ENCODE measurements at regions not wholly inside any gene's neighbourhood (a gene's known extent, or its start where the extent isn't known, plus 50 kb on each side); places are given as distances from the start of the nearest gene placed in this dataset.

DNA sequence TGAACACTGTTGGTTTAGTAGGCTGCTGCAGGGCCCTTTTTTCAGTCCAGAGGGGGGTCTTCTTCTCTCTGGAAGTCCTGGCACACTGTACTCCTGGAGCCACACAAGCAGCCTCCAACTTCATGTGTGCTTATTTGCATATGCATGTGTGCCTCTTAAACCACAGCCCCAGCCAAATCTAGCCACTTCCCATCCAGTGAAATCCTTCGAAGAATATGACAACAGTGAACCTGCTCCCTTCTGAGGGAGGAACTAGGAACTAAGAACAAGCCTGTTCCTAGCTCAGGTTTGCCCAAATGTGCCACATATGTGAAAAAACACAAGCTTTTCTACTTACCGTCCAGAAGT is 348.5 kb downstream of the FOXO1 start (continued):
- TF ChIP-seq ZNF274 (IDR thresholded peaks at IDR 0.05; ENCODE audit: borderline replicate concordance, low read depth, low read length) (no peak), MGA (IDR thresholded peaks at IDR 0.05) (no peak)
- TF ChIP-seq, protein P1, sequence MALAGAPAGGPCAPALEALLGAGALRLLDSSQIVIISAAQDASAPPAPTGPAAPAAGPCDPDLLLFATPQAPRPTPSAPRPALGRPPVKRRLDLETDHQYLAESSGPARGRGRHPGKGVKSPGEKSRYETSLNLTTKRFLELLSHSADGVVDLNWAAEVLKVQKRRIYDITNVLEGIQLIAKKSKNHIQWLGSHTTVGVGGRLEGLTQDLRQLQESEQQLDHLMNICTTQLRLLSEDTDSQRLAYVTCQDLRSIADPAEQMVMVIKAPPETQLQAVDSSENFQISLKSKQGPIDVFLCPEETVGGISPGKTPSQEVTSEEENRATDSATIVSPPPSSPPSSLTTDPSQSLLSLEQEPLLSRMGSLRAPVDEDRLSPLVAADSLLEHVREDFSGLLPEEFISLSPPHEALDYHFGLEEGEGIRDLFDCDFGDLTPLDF (CRISPR knock-in tag; IDR thresholded peaks at IDR 0.05) = no peak
